HEK293 (cell line): ENCODE measurements at regions not wholly inside any gene's neighbourhood (a gene's known extent, or its start where the extent isn't known, plus 50 kb on each side); places are given as distances from the start of the nearest gene placed in this dataset.

Experiments used
- CTCF ChIA-PET: fragments of 350-600 bp; formaldehyde crosslinking; extraction: SDS; loops from one replicate; lab custom pipeline; 2021; ENCODE audit warnings: antibody characterized with exemption; lab: Yijun Ruan, JAX
- POLR2A ChIA-PET: fragments of 300-600 bp; formaldehyde crosslinking; extraction: SDS; loops from one replicate; lab custom pipeline; 2020; ENCODE audit warnings: antibody characterized with exemption, inconsistent platforms; lab: Yijun Ruan, JAX
- H3K27ac ChIP-seq: fragments of 200-500 bp; sonication (Bioruptor generic); 2 replicates; pipeline ENCODE4 v1.5.1; 2014; ENCODE audit warnings: low read depth, low read length, control low read depth, inconsistent platforms; ENCODE audit errors: extremely low read depth
- H3K36me3 ChIP-seq, 2 experiments: fragments of 200-500 bp in 1 of 2; sonication (Bioruptor generic) in 1 of 2; 1 replicate in 1 of 2; 2 replicates in 1 of 2; pipeline ENCODE4 v1.5.1; 2014 to 2017; ENCODE audit warnings: inconsistent platforms in 2 of 2, low read length in 2 of 2; ENCODE audit not compliant: control insufficient read depth in 2 of 2, insufficient read depth in 1 of 2
- H3K4me1 ChIP-seq: fragments of 200-500 bp; sonication (Bioruptor generic); 2 replicates; pipeline ENCODE4 v1.5.1; 2014; ENCODE audit warnings: mild to moderate bottlenecking, low read length, inconsistent platforms; ENCODE audit not compliant: control insufficient read depth, insufficient read depth
- H3K4me3 ChIP-seq: 2 replicates; pipeline ENCODE4 v1.5.1; 2011; ENCODE audit warnings: low read depth, mild to moderate bottlenecking, control low read depth, low read length, moderate library complexity
- H3K9me3 ChIP-seq: fragments of 200-500 bp; sonication (Bioruptor generic); 2 replicates; pipeline ENCODE4 v1.5.1; 2014; ENCODE audit warnings: low read depth, low read length, inconsistent platforms; ENCODE audit not compliant: control insufficient read depth, insufficient read depth
- GLIS1 ChIP-seq: fragments of 450-650 bp; formaldehyde crosslinking; IDR thresholded peaks from 2 replicates; pipeline ENCODE4 v1.5.1; 2016; ENCODE audit warnings: missing biosample characterization, missing genetic modification characterization
- KLF16 ChIP-seq: fragments of 450-650 bp; formaldehyde crosslinking; IDR thresholded peaks from 2 replicates; pipeline ENCODE4 v1.5.1; 2017; ENCODE audit warnings: missing biosample characterization, missing genetic modification characterization
- KLF7 ChIP-seq: fragments of 450-650 bp; formaldehyde crosslinking; IDR thresholded peaks from 2 replicates; pipeline ENCODE4 v1.5.1; 2016; ENCODE audit warnings: missing biosample characterization, missing genetic modification characterization, borderline replicate concordance
- RBAK ChIP-seq: fragments of 450-650 bp; formaldehyde crosslinking; IDR thresholded peaks from 2 replicates; pipeline ENCODE4 v1.5.1; 2016; ENCODE audit warnings: missing biosample characterization, missing genetic modification characterization
- ZBTB17 ChIP-seq: fragments of 450-650 bp; formaldehyde crosslinking; IDR thresholded peaks from 2 replicates; pipeline ENCODE4 v1.5.1; 2016; ENCODE audit warnings: missing biosample characterization, missing genetic modification characterization
- ZFP3 ChIP-seq: fragments of 450-650 bp; formaldehyde crosslinking; IDR thresholded peaks from 2 replicates; pipeline ENCODE4 v1.5.1; 2016; ENCODE audit warnings: low read depth, missing biosample characterization, missing genetic modification characterization
- ZFP37 ChIP-seq: fragments of 450-650 bp; formaldehyde crosslinking; IDR thresholded peaks from 2 replicates; pipeline ENCODE4 v1.5.1; 2016; ENCODE audit warnings: missing biosample characterization, missing genetic modification characterization
- ZNF10 ChIP-seq: fragments of 450-650 bp; formaldehyde crosslinking; IDR thresholded peaks from 2 replicates; pipeline ENCODE4 v1.5.1; 2017; ENCODE audit warnings: missing biosample characterization, missing genetic modification characterization
- ZNF112 ChIP-seq: fragments of 450-650 bp; formaldehyde crosslinking; IDR thresholded peaks from 2 replicates; pipeline ENCODE4 v1.5.0; 2017; ENCODE audit warnings: missing biosample characterization, missing genetic modification characterization
- ZNF138 ChIP-seq: fragments of 450-650 bp; formaldehyde crosslinking; IDR thresholded peaks from 2 replicates; pipeline ENCODE4 v1.5.1; 2016; ENCODE audit warnings: missing biosample characterization, missing genetic modification characterization, borderline replicate concordance
- ZNF174 ChIP-seq: fragments of 450-650 bp; formaldehyde crosslinking; IDR thresholded peaks from 2 replicates; pipeline ENCODE4 v1.5.0; 2017; ENCODE audit warnings: missing biosample characterization, mild to moderate bottlenecking, missing genetic modification characterization
- ZNF175 ChIP-seq: fragments of 450-650 bp; formaldehyde crosslinking; IDR thresholded peaks from 2 replicates; pipeline ENCODE4 v1.5.1; 2016; ENCODE audit warnings: missing biosample characterization, missing genetic modification characterization
- ZNF184 ChIP-seq: fragments of 450-650 bp; IDR thresholded peaks from 2 replicates; pipeline ENCODE4 v1.5.1; 2018; ENCODE audit warnings: missing biosample characterization, mild to moderate bottlenecking, missing genetic modification characterization
- ZNF221 ChIP-seq: fragments of 450-650 bp; formaldehyde crosslinking; IDR thresholded peaks from 2 replicates; pipeline ENCODE4 v1.5.1; 2017; ENCODE audit warnings: missing biosample characterization, missing genetic modification characterization, borderline replicate concordance
- ZNF239 ChIP-seq: fragments of 450-650 bp; formaldehyde crosslinking; IDR thresholded peaks from 2 replicates; pipeline ENCODE4 v1.5.1; 2016; ENCODE audit warnings: missing biosample characterization, missing genetic modification characterization
- ZNF24 ChIP-seq: fragments of 450-650 bp; formaldehyde crosslinking; IDR thresholded peaks from 2 replicates; pipeline ENCODE4 v1.5.1; 2016; ENCODE audit warnings: missing biosample characterization, missing genetic modification characterization
- ZNF423 ChIP-seq: fragments of 450-650 bp; formaldehyde crosslinking; IDR thresholded peaks from 2 replicates; pipeline ENCODE4 v1.5.1; 2016; ENCODE audit warnings: missing biosample characterization, missing genetic modification characterization
- ZNF521 ChIP-seq: fragments of 450-650 bp; formaldehyde crosslinking; IDR thresholded peaks from 2 replicates; pipeline ENCODE4 v1.5.1; 2017; ENCODE audit warnings: missing biosample characterization, mild to moderate bottlenecking, missing genetic modification characterization
- ZNF530 ChIP-seq: fragments of 450-650 bp; formaldehyde crosslinking; IDR thresholded peaks from 2 replicates; pipeline ENCODE4 v1.5.1; 2016; ENCODE audit warnings: low read depth, missing biosample characterization, missing genetic modification characterization
- ZNF610 ChIP-seq: fragments of 450-650 bp; formaldehyde crosslinking; IDR thresholded peaks from 2 replicates; pipeline ENCODE4 v1.5.1; 2016; ENCODE audit warnings: missing biosample characterization, missing genetic modification characterization, borderline replicate concordance
- ZSCAN23 ChIP-seq: fragments of 450-650 bp; formaldehyde crosslinking; IDR thresholded peaks from 2 replicates; pipeline ENCODE4 v1.5.1; 2016; ENCODE audit warnings: missing biosample characterization, missing genetic modification characterization
- TF ChIP-seq, protein P1 (sequence below): fragments of 450-650 bp; formaldehyde crosslinking; IDR thresholded peaks from 2 replicates; pipeline ENCODE4 v1.5.1; 2016; ENCODE audit warnings: missing biosample characterization, missing genetic modification characterization, low read depth
- TF ChIP-seq, protein P2 (sequence below): fragments of 450-650 bp; formaldehyde crosslinking; IDR thresholded peaks from 2 replicates; pipeline ENCODE4 v1.5.1; 2016; ENCODE audit warnings: missing biosample characterization, missing genetic modification characterization, borderline replicate concordance
- TF ChIP-seq, protein P3 (sequence below): fragments of 450-650 bp; formaldehyde crosslinking; IDR thresholded peaks from 2 replicates; pipeline ENCODE4 v1.5.1; 2017; ENCODE audit warnings: missing biosample characterization, missing genetic modification characterization
- TF ChIP-seq, protein P4 (sequence below): IDR thresholded peaks from 2 replicates; pipeline ENCODE4 v1.6.1; 2011; ENCODE audit warnings: mild to moderate bottlenecking, low read depth, low read length, borderline replicate concordance
- TF ChIP-seq, protein P5 (sequence below): fragments of 450-650 bp; formaldehyde crosslinking; optimal IDR thresholded peaks from 2 replicates; pipeline ENCODE3; 2016; ENCODE audit warnings: missing biosample characterization, mild to moderate bottlenecking, missing genetic modification characterization
- TF ChIP-seq, protein P6 (sequence below): fragments of 450-650 bp; formaldehyde crosslinking; IDR thresholded peaks from 2 replicates; pipeline ENCODE4 v1.5.0; 2017; ENCODE audit warnings: missing biosample characterization, missing genetic modification characterization, borderline replicate concordance

DNA sequence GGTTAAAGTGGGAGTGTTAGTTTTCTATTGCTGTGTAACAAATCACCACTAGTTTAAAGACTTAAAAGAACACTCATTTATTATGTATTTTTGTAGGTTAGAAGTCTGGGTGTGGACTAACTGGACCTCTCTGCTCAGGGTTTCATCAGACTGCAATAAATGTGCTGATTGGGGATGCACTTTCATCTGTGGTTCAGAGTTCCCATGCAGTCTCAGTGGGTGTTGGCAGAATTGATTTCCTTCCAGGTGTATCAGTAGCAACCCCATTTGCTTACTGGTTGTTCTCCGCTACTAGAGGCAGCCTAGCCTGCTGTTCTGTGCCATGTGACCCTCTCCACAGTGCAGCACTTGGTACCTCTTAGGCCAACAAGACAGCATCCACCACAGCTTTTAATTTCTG lies 2200.5 kb downstream of the MAT2B start (continued):
- TF ChIP-seq, protein P1, sequence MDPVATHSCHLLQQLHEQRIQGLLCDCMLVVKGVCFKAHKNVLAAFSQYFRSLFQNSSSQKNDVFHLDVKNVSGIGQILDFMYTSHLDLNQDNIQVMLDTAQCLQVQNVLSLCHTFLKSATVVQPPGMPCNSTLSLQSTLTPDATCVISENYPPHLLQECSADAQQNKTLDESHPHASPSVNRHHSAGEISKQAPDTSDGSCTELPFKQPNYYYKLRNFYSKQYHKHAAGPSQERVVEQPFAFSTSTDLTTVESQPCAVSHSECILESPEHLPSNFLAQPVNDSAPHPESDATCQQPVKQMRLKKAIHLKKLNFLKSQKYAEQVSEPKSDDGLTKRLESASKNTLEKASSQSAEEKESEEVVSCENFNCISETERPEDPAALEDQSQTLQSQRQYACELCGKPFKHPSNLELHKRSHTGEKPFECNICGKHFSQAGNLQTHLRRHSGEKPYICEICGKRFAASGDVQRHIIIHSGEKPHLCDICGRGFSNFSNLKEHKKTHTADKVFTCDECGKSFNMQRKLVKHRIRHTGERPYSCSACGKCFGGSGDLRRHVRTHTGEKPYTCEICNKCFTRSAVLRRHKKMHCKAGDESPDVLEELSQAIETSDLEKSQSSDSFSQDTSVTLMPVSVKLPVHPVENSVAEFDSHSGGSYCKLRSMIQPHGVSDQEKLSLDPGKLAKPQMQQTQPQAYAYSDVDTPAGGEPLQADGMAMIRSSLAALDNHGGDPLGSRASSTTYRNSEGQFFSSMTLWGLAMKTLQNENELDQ, result no peak
- no peak for TF ChIP-seq ZNF423 (tag by site-specific recombination)
- TF ChIP-seq KLF16 (tag by site-specific recombination), result no peak
- TF ChIP-seq ZNF221, result no peak
- TF ChIP-seq, protein P2, sequence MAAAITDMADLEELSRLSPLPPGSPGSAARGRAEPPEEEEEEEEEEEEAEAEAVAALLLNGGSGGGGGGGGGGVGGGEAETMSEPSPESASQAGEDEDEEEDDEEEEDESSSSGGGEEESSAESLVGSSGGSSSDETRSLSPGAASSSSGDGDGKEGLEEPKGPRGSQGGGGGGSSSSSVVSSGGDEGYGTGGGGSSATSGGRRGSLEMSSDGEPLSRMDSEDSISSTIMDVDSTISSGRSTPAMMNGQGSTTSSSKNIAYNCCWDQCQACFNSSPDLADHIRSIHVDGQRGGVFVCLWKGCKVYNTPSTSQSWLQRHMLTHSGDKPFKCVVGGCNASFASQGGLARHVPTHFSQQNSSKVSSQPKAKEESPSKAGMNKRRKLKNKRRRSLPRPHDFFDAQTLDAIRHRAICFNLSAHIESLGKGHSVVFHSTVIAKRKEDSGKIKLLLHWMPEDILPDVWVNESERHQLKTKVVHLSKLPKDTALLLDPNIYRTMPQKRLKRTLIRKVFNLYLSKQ, result no peak
- no peak for TF ChIP-seq GLIS1
- TF ChIP-seq, protein P3, sequence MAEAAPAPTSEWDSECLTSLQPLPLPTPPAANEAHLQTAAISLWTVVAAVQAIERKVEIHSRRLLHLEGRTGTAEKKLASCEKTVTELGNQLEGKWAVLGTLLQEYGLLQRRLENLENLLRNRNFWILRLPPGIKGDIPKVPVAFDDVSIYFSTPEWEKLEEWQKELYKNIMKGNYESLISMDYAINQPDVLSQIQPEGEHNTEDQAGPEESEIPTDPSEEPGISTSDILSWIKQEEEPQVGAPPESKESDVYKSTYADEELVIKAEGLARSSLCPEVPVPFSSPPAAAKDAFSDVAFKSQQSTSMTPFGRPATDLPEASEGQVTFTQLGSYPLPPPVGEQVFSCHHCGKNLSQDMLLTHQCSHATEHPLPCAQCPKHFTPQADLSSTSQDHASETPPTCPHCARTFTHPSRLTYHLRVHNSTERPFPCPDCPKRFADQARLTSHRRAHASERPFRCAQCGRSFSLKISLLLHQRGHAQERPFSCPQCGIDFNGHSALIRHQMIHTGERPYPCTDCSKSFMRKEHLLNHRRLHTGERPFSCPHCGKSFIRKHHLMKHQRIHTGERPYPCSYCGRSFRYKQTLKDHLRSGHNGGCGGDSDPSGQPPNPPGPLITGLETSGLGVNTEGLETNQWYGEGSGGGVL, result no peak
- TF ChIP-seq ZFP3 (tag by site-specific recombination), result no peak
- no peak for TF ChIP-seq RBAK (tag by site-specific recombination)
- TF ChIP-seq ZNF521 (tag by site-specific recombination), result no peak
- TF ChIP-seq, protein P4, sequence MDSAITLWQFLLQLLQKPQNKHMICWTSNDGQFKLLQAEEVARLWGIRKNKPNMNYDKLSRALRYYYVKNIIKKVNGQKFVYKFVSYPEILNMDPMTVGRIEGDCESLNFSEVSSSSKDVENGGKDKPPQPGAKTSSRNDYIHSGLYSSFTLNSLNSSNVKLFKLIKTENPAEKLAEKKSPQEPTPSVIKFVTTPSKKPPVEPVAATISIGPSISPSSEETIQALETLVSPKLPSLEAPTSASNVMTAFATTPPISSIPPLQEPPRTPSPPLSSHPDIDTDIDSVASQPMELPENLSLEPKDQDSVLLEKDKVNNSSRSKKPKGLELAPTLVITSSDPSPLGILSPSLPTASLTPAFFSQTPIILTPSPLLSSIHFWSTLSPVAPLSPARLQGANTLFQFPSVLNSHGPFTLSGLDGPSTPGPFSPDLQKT, result no peak
- TF ChIP-seq, protein P5, sequence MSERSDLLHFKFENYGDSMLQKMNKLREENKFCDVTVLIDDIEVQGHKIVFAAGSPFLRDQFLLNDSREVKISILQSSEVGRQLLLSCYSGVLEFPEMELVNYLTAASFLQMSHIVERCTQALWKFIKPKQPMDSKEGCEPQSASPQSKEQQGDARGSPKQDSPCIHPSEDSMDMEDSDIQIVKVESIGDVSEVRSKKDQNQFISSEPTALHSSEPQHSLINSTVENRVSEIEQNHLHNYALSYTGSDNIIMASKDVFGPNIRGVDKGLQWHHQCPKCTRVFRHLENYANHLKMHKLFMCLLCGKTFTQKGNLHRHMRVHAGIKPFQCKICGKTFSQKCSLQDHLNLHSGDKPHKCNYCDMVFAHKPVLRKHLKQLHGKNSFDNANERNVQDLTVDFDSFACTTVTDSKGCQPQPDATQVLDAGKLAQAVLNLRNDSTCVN (tag by site-specific recombination), result no peak
- no peak for TF ChIP-seq ZNF24 (tag by site-specific recombination)
- no peak for TF ChIP-seq ZNF184 (tag by site-specific recombination)
- no peak for TF ChIP-seq ZNF530 (tag by site-specific recombination)

DNA sequence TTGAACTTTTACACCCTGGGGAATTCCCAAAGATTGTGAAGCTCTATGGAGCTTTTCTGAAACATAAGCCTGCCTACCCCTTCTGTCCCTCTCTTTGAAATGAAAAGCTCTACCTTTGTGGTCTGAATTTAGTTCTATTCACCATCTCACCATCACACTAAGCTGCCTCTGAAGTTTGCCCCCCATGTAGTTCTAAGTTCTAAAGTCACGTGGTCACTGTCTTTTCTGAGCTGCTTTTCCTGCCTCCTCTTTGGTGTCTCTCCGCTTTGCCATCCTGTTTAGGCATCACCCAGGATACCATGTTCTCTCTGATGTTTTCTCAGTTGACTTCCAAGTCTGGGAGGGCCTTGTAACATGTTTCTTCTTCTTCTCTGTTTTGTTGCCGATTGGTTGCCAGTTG lies 2206.6 kb downstream of the MAT2B start:
- POLR2A ChIA-PET, result no interaction called here
- Histone ChIP-seq H3K4me3 (no peak overlapping the region), H3K36me3 (no peaks in the 10 kb centered on the region), H3K9me3 (no peaks in the 10 kb centered on the region), H3K4me1 (no peaks in the 10 kb centered on the region), H3K27ac (no peak overlapping the region)
- CTCF ChIA-PET, result no interaction called here
- TF ChIP-seq ZBTB17 (tag by site-specific recombination) (no peak), ZNF138 (tag by site-specific recombination) (no peak), ZSCAN23 (tag by site-specific recombination) (no peak), ZNF521 (tag by site-specific recombination) (no peak), ZFP37 (tag by site-specific recombination) (no peak), ZNF174 (no peak), ZNF610 (tag by site-specific recombination) (no peak), KLF7 (no peak), ZNF175 (tag by site-specific recombination) (no peak), ZNF10 (tag by site-specific recombination) (no peak), ZNF112 (tag by site-specific recombination) (no peak), ZNF239 (no peak)
- TF ChIP-seq, protein P6, sequence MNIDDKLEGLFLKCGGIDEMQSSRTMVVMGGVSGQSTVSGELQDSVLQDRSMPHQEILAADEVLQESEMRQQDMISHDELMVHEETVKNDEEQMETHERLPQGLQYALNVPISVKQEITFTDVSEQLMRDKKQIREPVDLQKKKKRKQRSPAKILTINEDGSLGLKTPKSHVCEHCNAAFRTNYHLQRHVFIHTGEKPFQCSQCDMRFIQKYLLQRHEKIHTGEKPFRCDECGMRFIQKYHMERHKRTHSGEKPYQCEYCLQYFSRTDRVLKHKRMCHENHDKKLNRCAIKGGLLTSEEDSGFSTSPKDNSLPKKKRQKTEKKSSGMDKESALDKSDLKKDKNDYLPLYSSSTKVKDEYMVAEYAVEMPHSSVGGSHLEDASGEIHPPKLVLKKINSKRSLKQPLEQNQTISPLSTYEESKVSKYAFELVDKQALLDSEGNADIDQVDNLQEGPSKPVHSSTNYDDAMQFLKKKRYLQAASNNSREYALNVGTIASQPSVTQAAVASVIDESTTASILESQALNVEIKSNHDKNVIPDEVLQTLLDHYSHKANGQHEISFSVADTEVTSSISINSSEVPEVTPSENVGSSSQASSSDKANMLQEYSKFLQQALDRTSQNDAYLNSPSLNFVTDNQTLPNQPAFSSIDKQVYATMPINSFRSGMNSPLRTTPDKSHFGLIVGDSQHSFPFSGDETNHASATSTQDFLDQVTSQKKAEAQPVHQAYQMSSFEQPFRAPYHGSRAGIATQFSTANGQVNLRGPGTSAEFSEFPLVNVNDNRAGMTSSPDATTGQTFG, result no peak
